Epithelial cell of esophagus (primary cell): ENCODE measurements at regions not wholly inside any gene's neighbourhood (a gene's known extent, or its start where the extent isn't known, plus 50 kb on each side); places are given as distances from the start of the nearest gene placed in this dataset.
A peak's percentile ranks its signal among the peaks of the same experiment; 100 is the strongest.

ENCODE experiments used
- DNase-seq: peaks from one replicate; pipeline ENCODE4 v3.0.0; 2010; ENCODE audit warnings: low read depth
- H3K4me3 ChIP-seq: 2 replicates; pipeline ENCODE4 v1.5.1; 2011; ENCODE audit warnings: mild to moderate bottlenecking, low read length, control low read depth
- CTCF ChIP-seq: IDR thresholded peaks from 2 replicates; pipeline ENCODE4 v1.5.1; 2011; ENCODE audit warnings: low read depth, mild to moderate bottlenecking, low read length, control low read depth, inconsistent platforms; ENCODE audit not compliant: insufficient read depth; ENCODE audit errors: missing control alignments

GRCh38 chr4:11777447-11777846, 348.8 kb upstream of the HS3ST1 start:
- H3K4me3 ChIP-seq = no peak overlapping the region
- DNase-seq = no peak
- TF ChIP-seq CTCF = no peak

- no peak for TF ChIP-seq CTCF
- peak; percentile 5 for DNase-seq
Observed at GRCh38 chr4:11774346-11774745, 345.7 kb upstream of the HS3ST1 start.

GRCh38 chr4:11773798-11774197, 345.1 kb upstream of the HS3ST1 start:
- peak; percentile 3 for DNase-seq
- no peak for TF ChIP-seq CTCF
- no peak overlapping the region for H3K4me3 ChIP-seq

More at GRCh38 chr4:11774346-11774745, 345.7 kb upstream of the HS3ST1 start:
- no peak overlapping the region for H3K4me3 ChIP-seq

GRCh38 chr4:11769434-11769833, 340.7 kb upstream of the HS3ST1 start:
- peak; percentile 16 for DNase-seq
- no peak overlapping the region for H3K4me3 ChIP-seq
- TF ChIP-seq CTCF = no peak

GRCh38 chr4:11768251-11768972, 339.7 kb upstream of the HS3ST1 start:
- no peak overlapping the region for H3K4me3 ChIP-seq
- TF ChIP-seq CTCF = no peak

GRCh38 chr4:11765849-11766453, 337.3 kb upstream of the HS3ST1 start:
- no peak overlapping the region for H3K4me3 ChIP-seq
- DNase-seq = peak; percentile 68
- peak; percentile 89 for TF ChIP-seq CTCF

More at GRCh38 chr4:11768251-11768972, 339.7 kb upstream of the HS3ST1 start:
- no peak for DNase-seq

GRCh38 chr4:11748164-11748872, 319.6 kb upstream of the HS3ST1 start:
- TF ChIP-seq CTCF = no peak
- DNase-seq = peak; percentile 76
- H3K4me3 ChIP-seq = no peak overlapping the region
